ENCODE measurements at regions not wholly inside any gene's neighbourhood (a gene's known extent, or its start where the extent isn't known, plus 50 kb on each side); places are given as distances from the start of the nearest gene placed in this dataset.
"Not testable (repeated sequence)": the region's sequence is repeated elsewhere in the genome, so short reads cannot be mapped to it uniquely, and the experiment has no call there.

DNA sequence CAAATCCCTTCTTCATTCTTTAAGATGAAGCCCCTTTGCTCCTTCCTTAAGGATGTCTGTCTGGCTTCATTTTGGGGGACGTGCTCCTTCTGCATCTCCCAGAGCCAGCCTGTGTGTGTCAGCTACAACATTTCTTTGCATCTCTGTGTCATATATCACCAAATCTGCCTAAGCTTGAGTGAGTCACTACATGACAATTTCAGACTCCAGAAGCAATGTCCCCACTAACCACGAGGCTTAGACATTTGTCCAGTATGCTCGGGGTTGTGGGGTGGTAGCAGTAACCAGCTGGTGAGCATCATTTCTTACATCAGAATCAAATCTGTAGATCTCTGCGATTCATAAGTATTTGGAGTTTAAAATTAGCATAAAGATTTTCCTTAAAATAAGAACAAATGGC, 54.1 kb upstream of the USP14 start:
- DNase-seq (ENCODE audit: low spot score): peak; percentile 54

DNA sequence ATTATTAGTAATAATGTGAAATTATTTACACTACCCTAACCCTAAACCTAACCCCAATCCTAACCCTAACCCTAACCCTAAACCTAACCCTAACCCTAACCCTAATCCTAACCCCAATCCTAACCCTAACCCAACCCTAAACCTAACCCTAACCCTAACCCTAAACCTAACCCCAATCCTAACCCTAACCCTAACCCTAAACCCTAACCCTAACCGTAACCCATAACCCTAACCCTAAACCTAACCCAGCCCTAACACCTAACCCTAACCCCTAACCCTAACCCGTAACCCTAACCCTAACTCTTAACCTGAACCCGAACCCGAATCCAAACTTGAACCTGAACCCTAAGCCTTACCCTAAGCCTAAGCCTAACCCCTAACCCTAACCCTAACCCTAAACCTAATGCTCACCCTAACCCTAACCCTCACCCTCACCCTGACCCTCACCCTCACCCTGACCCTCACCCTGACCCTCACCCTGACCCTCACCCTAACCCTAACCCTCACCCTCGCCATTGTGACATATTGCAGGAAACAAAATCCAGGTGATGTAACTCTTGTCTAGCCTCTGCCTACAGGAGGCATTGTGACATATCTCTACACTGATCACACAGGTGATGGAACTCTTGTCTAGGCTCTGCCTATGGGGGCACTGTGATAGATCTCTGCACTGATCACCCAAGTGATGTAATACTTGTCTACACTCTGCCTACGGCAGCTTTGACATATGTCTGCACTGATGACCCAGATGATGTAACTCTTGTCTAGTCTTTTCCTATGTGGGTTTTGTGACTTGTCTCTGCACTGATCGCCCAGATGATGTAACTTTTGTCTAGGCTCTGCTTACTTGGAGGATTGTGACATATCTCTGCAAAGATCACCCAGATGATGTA, 53.0 kb upstream of the USP14 start:
- peak; percentile 21 for DNase-seq (ENCODE audit: low spot score)

DNA sequence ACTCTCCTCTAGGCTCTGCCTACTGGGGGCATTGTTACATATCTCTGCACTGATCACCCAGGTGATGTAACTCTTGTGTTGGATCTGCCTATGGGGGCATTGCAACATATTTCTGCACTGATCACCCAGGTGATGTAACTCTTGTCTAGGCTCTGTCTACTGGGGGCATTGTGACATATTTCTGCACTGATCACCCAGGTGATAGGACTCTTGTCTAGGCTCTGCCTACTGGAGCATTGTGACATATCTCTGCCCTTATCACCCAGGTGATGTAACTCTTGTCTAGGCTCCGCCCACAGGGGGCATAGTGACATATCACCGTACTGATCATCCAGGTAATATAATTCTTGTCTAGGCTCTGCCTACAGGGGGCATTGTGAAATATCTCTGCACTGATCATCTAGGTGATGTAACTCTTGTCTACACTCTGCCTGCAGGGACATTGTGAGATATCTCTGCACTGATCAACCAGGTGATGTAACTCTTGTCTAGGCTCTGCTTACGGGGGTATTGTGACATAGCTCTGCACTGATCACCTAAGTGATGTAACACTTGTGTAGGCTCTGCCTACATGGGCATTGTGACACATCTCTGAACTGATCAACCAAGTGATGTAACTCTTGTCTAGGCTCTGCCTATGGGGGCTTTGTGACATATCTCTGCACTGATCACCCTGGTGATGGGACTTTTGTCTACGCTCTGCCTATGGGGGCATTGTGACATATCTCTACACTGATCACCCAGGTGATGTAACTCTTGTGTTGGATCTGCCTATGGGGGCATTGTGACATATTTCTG, 52.1 kb upstream of the USP14 start:
- not testable (repeated sequence) for DNase-seq (ENCODE audit: low spot score)

DNA sequence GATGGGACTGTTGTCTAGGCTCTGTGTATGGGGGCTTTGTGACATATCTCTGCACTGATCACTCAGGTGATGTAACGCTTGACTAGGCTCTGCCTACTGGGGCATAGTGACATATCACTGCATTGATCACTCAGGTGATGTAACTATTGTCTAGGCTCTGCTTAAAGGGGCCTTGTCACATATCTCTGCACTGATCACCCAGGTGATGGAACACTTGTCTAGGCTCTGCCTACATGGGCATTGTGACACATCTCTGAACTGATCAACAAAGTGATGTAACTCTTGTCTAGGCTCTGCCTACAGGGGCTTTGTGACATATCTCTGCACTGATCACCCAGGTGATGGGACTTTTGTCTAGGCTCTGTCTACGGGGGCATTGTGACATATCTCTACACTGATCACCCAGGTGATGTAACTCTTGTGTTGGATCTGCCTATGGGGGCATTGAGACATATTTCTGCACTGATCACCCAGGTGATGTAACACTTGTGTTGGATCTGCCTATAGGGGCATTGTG, 51.4 kb upstream of the USP14 start:
- DNase-seq (ENCODE audit: low spot score): not testable (repeated sequence)

DNA sequence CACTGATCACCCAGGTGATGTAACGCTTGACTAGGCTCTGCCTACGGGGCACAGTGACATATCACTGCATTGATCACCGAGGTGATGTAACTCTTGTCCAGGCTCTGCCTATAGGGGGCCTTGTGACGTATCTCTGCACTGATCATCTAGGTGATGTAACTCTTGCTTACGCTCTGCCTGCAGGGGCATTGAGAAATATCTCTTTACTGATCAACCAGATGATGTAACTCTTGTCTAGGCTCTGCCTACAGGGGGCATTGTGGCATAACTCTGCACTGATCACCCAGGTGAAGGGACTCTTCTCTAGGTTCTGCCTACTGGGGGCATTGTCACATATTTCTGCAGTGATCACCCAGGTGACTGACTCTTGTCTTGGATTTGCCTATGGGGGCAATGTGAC, 50.9 kb upstream of the USP14 start:
- DNase-seq (ENCODE audit: low spot score): peak; percentile 63

DNA sequence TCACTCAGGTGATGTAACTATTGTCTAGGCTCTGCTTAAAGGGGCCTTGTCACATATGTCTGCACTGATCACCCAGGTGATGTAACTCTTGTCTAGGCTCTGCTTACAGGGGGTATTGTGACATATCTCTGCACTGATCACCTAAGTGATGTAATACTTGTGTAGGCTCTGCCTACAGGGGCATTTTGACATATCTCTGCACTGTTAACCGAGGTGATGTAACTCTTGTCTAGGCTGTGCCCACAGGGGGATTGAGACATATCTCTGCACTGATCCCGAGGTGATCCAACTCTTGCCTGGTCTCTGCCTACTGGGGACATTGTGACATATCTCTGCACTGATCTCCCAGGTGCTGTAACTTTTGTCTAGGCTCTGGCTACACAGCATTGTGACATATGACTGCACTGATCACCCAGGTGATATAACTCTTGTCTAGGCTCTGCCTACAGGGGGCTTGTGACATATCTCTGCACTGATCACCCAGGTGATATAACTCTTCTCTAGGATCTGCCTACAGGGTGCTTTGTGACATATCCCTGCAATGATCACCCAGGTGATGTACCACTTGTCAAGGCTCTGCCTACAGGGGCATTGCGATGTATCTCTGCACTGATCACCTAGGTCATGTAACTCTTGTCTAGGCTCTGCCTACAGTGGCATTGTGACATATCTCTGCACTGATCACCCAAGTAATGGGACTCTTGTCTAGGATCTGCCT, 50.3 kb upstream of the USP14 start:
- not testable (repeated sequence) for DNase-seq (ENCODE audit: low spot score)
